ENCODE measurements at regions not wholly inside any gene's neighbourhood (a gene's known extent, or its start where the extent isn't known, plus 50 kb on each side); places are given as distances from the start of the nearest gene placed in this dataset.

DNA sequence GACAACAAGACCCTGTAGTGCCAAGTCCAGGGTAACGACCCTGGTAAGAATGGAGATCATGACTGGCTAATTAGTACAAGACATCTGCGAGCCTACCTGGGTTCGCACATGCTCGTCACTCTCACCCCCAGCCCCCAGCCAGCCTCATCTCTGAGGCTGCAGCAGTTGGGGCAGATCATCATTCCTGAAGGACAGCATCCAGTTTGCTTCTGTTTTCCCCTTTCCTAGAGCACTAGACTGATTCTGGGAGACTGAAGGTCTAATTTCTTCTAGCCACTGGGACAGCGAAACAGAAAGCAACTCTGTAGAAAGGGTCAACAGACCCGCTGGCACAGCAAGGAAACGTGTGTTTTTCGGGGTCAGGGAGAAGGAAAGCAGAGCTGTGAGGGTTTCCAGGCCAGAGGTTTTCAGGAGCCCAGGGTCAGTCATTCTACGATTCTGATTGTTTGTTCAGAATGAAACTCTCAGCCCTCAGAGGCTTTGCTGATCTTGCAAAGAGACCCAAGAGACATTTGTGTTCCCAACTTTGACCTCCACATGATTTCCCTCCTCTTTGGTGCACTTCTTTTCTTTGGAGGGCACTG, 343.1 kb upstream of the NOCT start:
- no peak for DNase-seq
- H3K27me3 Mint-ChIP-seq = peaks cover 8 to 22% (median 12%) of the 10 kb centered on the region in 3 donors
- no peaks in the 10 kb centered on the region for H3K36me3 Mint-ChIP-seq
- no peak for ATAC-seq (ENCODE audit: low read depth in 2 of 2)
- H3K27ac Mint-ChIP-seq = no peak overlapping the region
- no peak overlapping the region for H3K4me3 Mint-ChIP-seq
- peaks cover 0 to 4% (median 0%) of the 10 kb centered on the region in 7 donors for H3K9me3 Mint-ChIP-seq
- H3K4me1 Mint-ChIP-seq = no peaks in the 10 kb centered on the region

DNA sequence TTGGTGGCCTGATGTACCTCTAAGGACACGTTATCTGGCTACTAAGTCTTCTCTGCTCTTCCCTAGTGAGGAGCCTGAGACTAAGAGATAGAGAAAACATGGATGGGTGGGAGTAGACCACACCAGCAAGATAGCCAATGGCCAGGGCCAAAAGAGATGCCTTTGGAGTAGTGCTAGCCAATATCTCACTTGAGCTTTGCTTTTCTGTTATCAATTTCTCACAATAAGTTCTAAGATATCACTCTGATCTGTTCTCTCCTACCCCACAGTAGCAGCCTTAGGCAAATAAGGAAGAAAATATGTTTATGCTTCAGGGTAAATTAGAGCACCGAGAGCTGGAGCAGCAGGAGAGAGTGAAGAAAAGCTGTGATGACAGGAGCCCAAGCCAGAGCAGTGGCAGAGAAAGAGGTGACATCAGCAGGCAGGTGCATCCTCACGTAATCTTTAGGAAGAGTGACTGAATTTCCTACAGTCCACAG, 343.9 kb upstream of the NOCT start:
- Mint-ChIP-seq H3K27ac (no peak overlapping the region), H3K4me1 (no peaks in the 10 kb centered on the region), H3K36me3 (no peaks in the 10 kb centered on the region), H3K9me3 (peaks cover 0 to 4% (median 0%) of the 10 kb centered on the region in 7 donors), H3K4me3 (no peak overlapping the region), H3K27me3 (peaks cover 8 to 20% (median 12%) of the 10 kb centered on the region in 3 donors)
- no peak for DNase-seq
- no peak for ATAC-seq (ENCODE audit: low read depth in 2 of 2)

DNA sequence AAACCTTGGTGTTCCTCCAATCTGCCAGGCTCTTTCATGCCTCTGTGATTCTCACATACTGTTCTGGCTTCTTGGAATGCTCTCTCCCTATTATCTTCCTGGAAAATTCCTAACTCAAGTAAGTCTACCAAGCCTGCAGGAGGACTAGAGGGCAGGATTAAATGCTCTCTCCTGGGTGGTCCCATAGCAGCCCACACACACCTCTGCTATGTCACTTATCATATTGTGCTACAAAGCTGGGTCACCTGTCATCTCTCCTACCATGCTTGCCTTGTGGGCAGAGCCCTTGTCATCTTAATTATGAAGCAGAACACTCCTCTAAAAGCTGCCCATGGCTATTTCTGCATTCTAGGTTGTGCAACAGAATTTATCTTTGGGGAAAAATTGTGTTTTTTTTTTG, 344.5 kb upstream of the NOCT start:
- DNase-seq (no peak), ATAC-seq (ENCODE audit: low read depth in 2 of 2) (no peak)
- Mint-ChIP-seq H3K27ac (no peak overlapping the region), H3K27me3 (peaks cover 8 to 20% (median 12%) of the 10 kb centered on the region in 3 donors), H3K4me3 (peak overlapping the region in 1 of 8 donors; percentile 25), H3K36me3 (no peaks in the 10 kb centered on the region), H3K9me3 (peaks cover 0 to 4% (median 0%) of the 10 kb centered on the region in 7 donors), H3K4me1 (no peaks in the 10 kb centered on the region)

DNA sequence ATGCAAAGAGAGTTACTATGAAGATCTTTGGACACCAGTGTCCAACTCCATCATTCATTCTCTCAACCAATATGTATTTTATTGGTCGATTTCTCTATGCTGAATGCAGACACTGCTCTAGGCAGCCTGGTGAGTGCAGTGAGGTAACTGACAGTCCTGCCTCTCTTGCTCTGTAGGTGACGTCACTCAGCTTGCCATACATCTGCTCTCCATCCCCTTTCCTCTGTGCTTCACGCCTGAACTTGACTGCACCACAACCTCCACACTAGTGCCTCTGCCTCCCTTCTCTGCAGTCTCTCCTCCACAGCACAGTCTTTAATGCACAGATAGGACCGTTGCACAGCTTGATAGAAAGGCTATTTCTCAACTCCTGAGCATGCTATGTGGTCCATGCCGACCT, 344.9 kb upstream of the NOCT start:
- H3K4me1 Mint-ChIP-seq = no peaks in the 10 kb centered on the region
- no peak overlapping the region for H3K27ac Mint-ChIP-seq
- no peaks in the 10 kb centered on the region for H3K36me3 Mint-ChIP-seq
- DNase-seq = no peak
- peak overlapping the region in 1 of 8 donors; percentile 25 for H3K4me3 Mint-ChIP-seq
- H3K9me3 Mint-ChIP-seq = peaks cover 0 to 4% (median 0%) of the 10 kb centered on the region in 7 donors
- peaks cover 8 to 20% (median 12%) of the 10 kb centered on the region in 3 donors for H3K27me3 Mint-ChIP-seq
- ATAC-seq (ENCODE audit: low read depth in 2 of 2) = no peak

DNA sequence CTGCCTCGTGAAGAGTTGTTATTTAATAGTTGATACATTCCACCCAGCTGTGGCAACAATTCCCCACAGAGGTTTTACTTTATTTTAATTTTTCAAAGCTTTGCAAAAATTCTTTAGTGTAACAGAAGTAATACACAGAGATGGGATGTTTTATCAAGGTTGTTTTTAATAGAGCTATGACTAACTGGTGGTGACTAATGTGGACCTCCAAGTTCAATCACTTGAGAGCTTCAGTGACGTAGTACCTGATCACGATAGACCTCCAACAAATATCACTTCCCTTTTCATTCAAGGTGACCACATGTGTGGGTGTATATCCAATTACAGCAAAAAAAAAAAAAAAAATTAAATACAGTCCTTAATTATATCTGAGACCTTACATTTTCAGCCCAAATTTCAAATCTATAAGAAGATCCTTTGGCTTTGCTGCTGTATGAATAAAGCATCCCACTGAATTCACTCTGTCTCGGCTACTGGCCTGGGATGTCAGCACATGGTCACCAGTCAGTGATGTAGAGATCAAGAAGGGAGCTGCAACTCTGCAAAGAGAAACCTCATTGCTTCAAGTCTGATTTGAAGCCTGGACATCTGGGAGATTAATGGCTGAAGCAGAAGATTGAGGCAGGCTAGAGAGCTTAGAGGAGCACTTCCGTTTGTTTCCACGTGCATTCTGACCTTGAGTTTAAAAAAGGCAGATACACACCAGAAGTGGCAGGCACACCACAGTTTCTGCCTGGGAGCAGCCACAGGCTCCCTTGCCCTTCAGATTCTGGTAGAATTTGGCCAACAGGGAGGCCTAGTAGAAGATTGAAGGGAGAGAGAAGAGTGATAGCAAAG, 345.9 kb upstream of the NOCT start:
- Mint-ChIP-seq H3K36me3 (no peaks in the 10 kb centered on the region), H3K4me1 (no peaks in the 10 kb centered on the region), H3K4me3 (no peak overlapping the region), H3K9me3 (peaks cover 0 to 4% (median 0%) of the 10 kb centered on the region in 7 donors), H3K27ac (no peak overlapping the region), H3K27me3 (peaks cover 8 to 16% (median 12%) of the 10 kb centered on the region in 3 donors)
- DNase-seq (no peak), ATAC-seq (ENCODE audit: low read depth in 2 of 2) (no peak)

DNA sequence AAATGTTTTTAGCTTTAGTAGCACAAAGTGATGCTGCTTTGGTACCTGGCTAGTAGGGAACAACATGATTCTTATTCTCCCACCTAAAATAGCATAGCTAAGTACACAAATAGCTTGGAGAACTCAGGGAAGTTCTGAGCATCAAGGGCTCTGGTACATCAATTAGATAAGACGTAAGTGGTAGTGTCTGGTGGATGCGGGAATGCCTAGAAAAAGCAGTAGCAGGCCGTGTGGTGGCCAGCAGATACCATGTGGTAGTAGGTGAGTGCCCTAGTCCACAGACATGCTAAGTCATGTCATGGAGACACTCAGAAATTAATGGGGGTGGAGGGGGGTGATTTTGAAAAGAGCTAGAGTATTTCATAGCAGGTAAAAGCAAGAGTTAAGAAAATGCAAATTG, 347.3 kb upstream of the NOCT start:
- H3K4me3 Mint-ChIP-seq = no peak overlapping the region
- no peak for ATAC-seq (ENCODE audit: low read depth in 2 of 2)
- DNase-seq = no peak
- no peaks in the 10 kb centered on the region for H3K4me1 Mint-ChIP-seq
- peaks cover 0 to 4% (median 0%) of the 10 kb centered on the region in 7 donors for H3K9me3 Mint-ChIP-seq
- H3K27ac Mint-ChIP-seq = no peak overlapping the region
- H3K36me3 Mint-ChIP-seq = no peaks in the 10 kb centered on the region
- H3K27me3 Mint-ChIP-seq = peaks cover 8 to 16% (median 12%) of the 10 kb centered on the region in 3 donors

DNA sequence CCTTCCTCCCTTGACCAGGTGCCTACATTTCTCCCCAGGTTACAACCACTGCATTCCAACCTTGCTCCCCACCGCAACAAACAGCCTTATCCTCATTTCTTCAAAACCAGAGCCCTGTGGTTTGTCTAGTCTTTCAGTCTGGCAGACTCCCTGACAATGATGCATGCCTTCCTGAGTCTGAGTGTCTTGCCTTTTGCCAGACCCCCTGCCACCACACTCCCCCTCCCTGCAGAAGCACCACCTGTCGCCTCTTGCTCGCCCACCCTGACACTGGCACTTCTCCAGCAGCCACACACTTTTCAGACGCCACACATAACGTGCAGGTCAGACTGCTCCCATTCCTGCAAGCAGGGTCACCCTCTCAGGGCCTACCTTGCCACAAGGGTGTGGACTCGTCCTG, 349.2 kb upstream of the NOCT start:
- no peak for ATAC-seq (ENCODE audit: low read depth in 2 of 2)
- Mint-ChIP-seq H3K9me3 (peaks cover 0 to 4% (median 0%) of the 10 kb centered on the region in 7 donors), H3K27me3 (peaks cover 8 to 10% (median 8%) of the 10 kb centered on the region in 3 donors), H3K36me3 (no peaks in the 10 kb centered on the region), H3K27ac (no peak overlapping the region), H3K4me3 (no peak overlapping the region), H3K4me1 (no peaks in the 10 kb centered on the region)
- DNase-seq = no peak

DNA sequence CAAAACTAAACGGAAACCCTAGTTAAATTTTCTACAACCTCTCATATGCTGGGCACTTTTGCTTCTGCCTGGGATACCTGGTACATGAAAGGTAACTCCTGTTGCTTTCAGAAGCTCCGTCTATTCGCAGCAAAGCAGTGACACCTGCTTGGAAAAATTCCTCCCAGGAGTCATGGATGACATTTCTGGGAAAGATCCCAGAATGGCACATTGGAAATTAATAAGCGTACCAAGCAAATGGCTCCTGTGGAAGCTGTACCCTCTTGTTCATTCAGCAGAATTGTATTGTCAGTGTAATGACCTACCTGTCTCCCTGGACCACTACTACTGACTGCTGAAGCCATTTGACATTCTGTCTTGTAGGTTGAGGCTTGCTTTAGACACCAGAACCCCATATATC, 349.7 kb upstream of the NOCT start:
- no peak for ATAC-seq (ENCODE audit: low read depth in 2 of 2)
- H3K27ac Mint-ChIP-seq = no peak overlapping the region

DNA sequence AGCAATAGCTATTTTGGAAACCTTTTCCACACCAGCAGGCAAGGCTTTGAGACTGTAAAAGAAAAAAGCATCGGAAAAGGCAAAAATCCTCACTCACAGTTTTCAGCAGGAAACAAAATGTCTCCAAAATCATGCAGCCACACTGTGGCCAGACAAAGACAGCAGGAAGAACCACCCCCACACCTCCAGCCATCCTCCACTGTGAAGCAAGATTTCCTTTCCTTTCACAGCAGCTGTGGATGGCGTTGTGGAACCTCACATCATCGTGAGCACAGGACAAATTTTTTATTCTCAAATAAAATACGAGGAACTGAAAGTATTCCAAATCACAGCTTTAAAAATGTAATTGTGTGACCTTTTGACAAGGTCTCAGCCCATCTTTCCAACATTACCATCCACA, 351.7 kb upstream of the NOCT start:
- no peaks in the 10 kb centered on the region for H3K36me3 Mint-ChIP-seq

More for the DNA sequence above, 349.7 kb upstream of the NOCT start:
- no peak overlapping the region for H3K4me3 Mint-ChIP-seq
- H3K4me1 Mint-ChIP-seq = no peaks in the 10 kb centered on the region
- H3K36me3 Mint-ChIP-seq = no peaks in the 10 kb centered on the region
- peaks cover 0 to 4% (median 0%) of the 10 kb centered on the region in 7 donors for H3K9me3 Mint-ChIP-seq
- peaks cover 4 to 7% (median 5%) of the 10 kb centered on the region in 3 donors for H3K27me3 Mint-ChIP-seq
- no peak for DNase-seq

DNA sequence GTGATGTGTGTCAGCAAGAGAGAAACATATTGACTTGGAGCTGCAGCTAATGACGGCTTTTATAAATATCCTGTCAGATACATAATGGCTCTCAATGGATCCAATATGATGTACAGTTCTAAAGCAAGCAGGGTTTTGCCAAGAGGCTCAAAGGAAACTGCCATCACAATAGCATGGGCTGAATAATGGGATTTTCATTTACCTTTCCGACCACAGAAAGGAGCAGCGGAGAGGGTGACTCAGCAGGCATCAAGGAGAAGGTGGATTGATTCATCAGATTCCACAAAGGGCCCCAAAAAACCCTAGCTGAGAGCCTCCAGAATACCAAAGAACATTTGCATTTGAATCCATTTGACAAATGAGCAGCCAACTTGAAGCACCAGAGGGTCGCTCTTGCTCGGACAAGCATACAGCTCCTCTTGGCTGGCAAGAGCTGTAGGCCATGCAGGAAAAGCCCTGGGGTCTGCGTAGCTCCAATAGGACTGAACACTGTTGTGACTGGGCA, 355.7 kb upstream of the NOCT start:
- no peak overlapping the region for H3K27ac Mint-ChIP-seq
- no peak for DNase-seq
- peaks cover 0 to 4% (median 0%) of the 10 kb centered on the region in 7 donors for H3K9me3 Mint-ChIP-seq
- H3K4me1 Mint-ChIP-seq = no peaks in the 10 kb centered on the region
- H3K27me3 Mint-ChIP-seq = peaks cover 9 to 14% (median 13%) of the 10 kb centered on the region in 3 donors
- H3K36me3 Mint-ChIP-seq = no peaks in the 10 kb centered on the region
- no peak overlapping the region for H3K4me3 Mint-ChIP-seq
- no peak for ATAC-seq (ENCODE audit: low read depth in 2 of 2)

More for the DNA sequence above, 351.7 kb upstream of the NOCT start:
- DNase-seq (no peak), ATAC-seq (ENCODE audit: low read depth in 2 of 2) (no peak)
- Mint-ChIP-seq H3K4me3 (no peak overlapping the region), H3K4me1 (no peaks in the 10 kb centered on the region), H3K9me3 (peaks cover 0 to 4% (median 0%) of the 10 kb centered on the region in 7 donors), H3K27ac (no peak overlapping the region), H3K27me3 (peaks cover 5 to 7% (median 6%) of the 10 kb centered on the region in 3 donors)

DNA sequence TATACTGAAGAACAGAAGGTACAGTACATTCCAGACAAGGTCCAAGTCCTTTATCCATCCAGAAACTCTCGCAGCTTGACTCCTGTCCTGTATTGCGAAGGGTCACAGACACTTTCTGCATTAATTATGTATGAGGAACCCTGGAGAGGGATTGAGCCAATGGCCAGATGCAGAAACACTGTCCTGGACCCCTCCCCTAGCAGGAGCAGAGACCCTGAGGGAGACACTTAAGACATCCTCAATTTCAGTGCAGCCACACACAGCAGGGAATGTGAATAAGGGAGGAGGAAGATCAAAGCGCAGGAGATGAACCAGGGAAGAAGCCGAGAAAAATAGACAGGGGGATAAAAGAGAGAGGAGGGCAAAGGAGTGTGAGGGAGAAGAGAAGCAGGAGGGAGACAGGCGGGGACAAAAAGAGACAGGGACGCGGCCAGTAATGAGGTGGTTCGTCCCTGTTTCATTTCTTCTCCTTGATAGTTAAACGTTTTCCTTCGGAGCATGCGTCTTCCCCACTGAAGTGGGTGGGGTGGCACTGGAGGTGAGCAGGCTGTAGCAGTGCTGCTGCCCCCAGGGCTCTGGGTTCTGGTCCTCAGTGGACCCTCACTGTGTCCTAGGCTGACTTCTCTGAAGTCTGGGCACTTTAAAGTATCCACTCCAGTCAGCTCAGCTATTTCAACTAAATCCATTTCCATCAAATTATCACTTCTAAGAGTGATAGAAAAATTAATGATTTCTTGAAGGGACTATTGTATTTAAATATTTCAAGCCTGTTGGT, 356.4 kb upstream of the NOCT start:
- H3K27ac Mint-ChIP-seq = peak overlapping the region in 1 of 6 donors; percentile 20
- peaks cover 9 to 14% (median 13%) of the 10 kb centered on the region in 3 donors for H3K27me3 Mint-ChIP-seq
- no peaks in the 10 kb centered on the region for H3K36me3 Mint-ChIP-seq
- no peaks in the 10 kb centered on the region for H3K4me1 Mint-ChIP-seq
- ATAC-seq (ENCODE audit: low read depth in 2 of 2) = no peak
- H3K9me3 Mint-ChIP-seq = peaks cover 0 to 4% (median 0%) of the 10 kb centered on the region in 7 donors
- DNase-seq = no peak
- no peak overlapping the region for H3K4me3 Mint-ChIP-seq

DNA sequence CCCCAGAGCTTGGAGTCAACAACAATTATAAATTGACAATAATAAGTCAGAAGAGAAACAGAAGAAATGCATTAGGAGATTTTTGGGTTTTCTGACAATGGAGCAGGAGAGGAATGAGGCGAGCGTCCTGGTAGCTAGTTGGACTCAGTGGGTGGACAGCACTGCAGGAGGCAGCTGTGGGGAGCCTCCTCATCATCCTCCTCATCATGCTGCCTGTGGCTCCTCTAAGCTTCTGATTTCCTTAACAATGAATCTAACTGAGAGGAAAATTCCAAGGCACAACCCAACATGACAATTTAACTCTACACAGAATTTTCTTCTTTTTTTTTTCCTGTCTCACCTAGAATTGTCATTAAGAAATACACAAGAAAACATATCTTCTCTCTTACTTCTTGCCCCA, 357.1 kb upstream of the NOCT start:
- Mint-ChIP-seq H3K9me3 (peaks cover 0 to 4% (median 0%) of the 10 kb centered on the region in 7 donors), H3K4me1 (no peaks in the 10 kb centered on the region), H3K27ac (no peak overlapping the region), H3K27me3 (peaks cover 9 to 14% (median 14%) of the 10 kb centered on the region in 3 donors), H3K4me3 (no peak overlapping the region), H3K36me3 (no peaks in the 10 kb centered on the region)
- DNase-seq (no peak), ATAC-seq (ENCODE audit: low read depth in 2 of 2) (no peak)

DNA sequence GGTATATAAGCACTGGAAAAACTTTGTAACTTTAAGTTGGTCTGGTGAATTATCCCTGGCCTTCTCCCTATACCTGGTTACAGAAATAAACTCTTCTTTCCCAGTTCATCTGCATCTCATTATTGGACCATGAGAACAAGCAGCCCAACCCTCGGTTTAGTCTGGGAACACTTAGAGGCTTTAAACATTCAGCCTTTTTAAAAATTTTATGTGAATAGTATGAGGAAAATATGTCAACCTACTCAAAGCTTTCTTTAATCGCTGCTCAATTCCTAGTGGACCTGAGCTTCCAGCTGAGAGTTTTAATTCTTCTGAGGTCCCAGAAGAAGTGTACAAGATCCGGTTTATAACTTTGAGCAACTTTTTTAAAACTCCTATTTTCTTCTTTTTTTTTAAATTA, 358.6 kb upstream of the NOCT start:
- H3K27me3 Mint-ChIP-seq = peaks cover 9 to 17% (median 14%) of the 10 kb centered on the region in 3 donors
- H3K4me1 Mint-ChIP-seq = no peaks in the 10 kb centered on the region
- DNase-seq = no peak
- H3K27ac Mint-ChIP-seq = no peak overlapping the region
- H3K36me3 Mint-ChIP-seq = no peaks in the 10 kb centered on the region
- no peak overlapping the region for H3K4me3 Mint-ChIP-seq
- no peak for ATAC-seq (ENCODE audit: low read depth in 2 of 2)
- peaks cover 0 to 4% (median 0%) of the 10 kb centered on the region in 7 donors for H3K9me3 Mint-ChIP-seq
